SK-N-SH treated with all-trans-retinoic acid at 6 μM for 48 hours (cell line): ENCODE measurements at regions not wholly inside any gene's neighbourhood (a gene's known extent, or its start where the extent isn't known, plus 50 kb on each side); places are given as distances from the start of the nearest gene placed in this dataset.

Experiments
- ISL1 ChIP-seq: fragments of 250-450 bp; sonication (Bioruptor Pico); IDR thresholded peaks from 2 replicates; pipeline ENCODE4 v2.1.2; 2022; ENCODE audit warnings: mild to moderate bottlenecking, moderate library complexity
- OSR1 ChIP-seq: fragments of 250-450 bp; sonication (Bioruptor Pico); IDR thresholded peaks from 2 replicates; pipeline ENCODE4 v1.8.0; 2022; ENCODE audit warnings: moderate library complexity, mild to moderate bottlenecking, inconsistent platforms
- PPARA ChIP-seq: fragments of 250-450 bp; sonication (Bioruptor Pico); IDR thresholded peaks from 2 replicates; pipeline ENCODE4 v1.5.0; 2020; ENCODE audit warnings: mild to moderate bottlenecking, borderline replicate concordance
- RARB ChIP-seq: fragments of 250-450 bp; sonication (Bioruptor Pico); IDR thresholded peaks from 2 replicates; pipeline ENCODE4 v1.8.0; 2021; ENCODE audit warnings: mild to moderate bottlenecking, moderate library complexity
- TOX ChIP-seq: fragments of 250-450 bp; sonication (Bioruptor Pico); IDR thresholded peaks from 2 replicates; pipeline ENCODE4 v1.8.0; 2021; ENCODE audit warnings: mild to moderate bottlenecking, moderate library complexity, borderline replicate concordance
- ZFP3 ChIP-seq: fragments of 250-450 bp; sonication (Bioruptor Pico); IDR thresholded peaks from 2 replicates; pipeline ENCODE4 v1.5.0; 2020; ENCODE audit warnings: mild to moderate bottlenecking, moderate library complexity
- ZFP30 ChIP-seq: fragments of 450-650 bp; formaldehyde crosslinking; IDR thresholded peaks from 2 replicates; pipeline ENCODE4 v1.5.0; 2022; ENCODE audit warnings: mild to moderate bottlenecking, moderate library complexity
- ZNF565 ChIP-seq: fragments of 450-650 bp; formaldehyde crosslinking; conservative IDR thresholded peaks from 2 replicates; pipeline ENCODE4 v1.5.0; 2020; ENCODE audit warnings: low read depth, mild to moderate bottlenecking, moderate library complexity
- TF ChIP-seq, protein P1 (sequence below): fragments of 250-450 bp; sonication (Bioruptor Pico); IDR thresholded peaks from 2 replicates; pipeline ENCODE4 v1.5.1; 2020; ENCODE audit warnings: low read depth, mild to moderate bottlenecking, moderate library complexity
- TF ChIP-seq, protein P2 (sequence below): fragments of 250-450 bp; sonication (Bioruptor Pico); IDR thresholded peaks from 2 replicates; pipeline ENCODE4 v1.5.1; 2021; ENCODE audit warnings: mild to moderate bottlenecking, moderate library complexity
- TF ChIP-seq, protein P3 (sequence below): fragments of 250-450 bp; sonication (Bioruptor Pico); IDR thresholded peaks from 2 replicates; pipeline ENCODE4 v1.8.0; 2020; ENCODE audit warnings: mild to moderate bottlenecking, moderate library complexity, borderline replicate concordance

DNA sequence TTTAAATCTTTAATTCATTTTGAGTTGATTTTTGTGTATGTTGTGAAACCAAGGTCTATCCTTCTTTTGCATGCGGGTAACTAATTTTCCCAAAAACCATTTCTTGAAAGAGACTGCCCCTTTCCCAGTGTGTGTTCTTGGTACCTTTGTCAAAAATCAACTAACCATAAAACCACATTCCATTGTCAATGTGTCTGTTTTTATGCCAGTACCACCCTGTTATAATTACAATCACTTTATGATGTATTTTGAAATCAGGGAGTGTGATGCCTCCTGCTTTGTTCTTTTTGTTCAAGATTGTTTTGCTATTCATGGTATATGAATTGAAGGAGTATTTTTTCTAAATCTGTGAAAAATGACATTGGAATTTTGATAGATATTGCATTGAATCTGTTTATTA is 689.6 kb downstream of the TSN start:
- no peak for TF ChIP-seq PPARA
- no peak for TF ChIP-seq OSR1 (CRISPR knock-in tag)
- no peak for TF ChIP-seq ZFP30
- no peak for TF ChIP-seq RARB
- no peak for TF ChIP-seq ZNF565 (CRISPR knock-in tag)
- TF ChIP-seq, protein P1, sequence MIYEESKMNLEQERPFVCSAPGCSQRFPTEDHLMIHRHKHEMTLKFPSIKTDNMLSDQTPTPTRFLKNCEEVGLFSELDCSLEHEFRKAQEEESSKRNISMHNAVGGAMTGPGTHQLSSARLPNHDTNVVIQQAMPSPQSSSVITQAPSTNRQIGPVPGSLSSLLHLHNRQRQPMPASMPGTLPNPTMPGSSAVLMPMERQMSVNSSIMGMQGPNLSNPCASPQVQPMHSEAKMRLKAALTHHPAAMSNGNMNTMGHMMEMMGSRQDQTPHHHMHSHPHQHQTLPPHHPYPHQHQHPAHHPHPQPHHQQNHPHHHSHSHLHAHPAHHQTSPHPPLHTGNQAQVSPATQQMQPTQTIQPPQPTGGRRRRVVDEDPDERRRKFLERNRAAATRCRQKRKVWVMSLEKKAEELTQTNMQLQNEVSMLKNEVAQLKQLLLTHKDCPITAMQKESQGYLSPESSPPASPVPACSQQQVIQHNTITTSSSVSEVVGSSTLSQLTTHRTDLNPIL (CRISPR knock-in tag) = no peak
- TF ChIP-seq, protein P2, sequence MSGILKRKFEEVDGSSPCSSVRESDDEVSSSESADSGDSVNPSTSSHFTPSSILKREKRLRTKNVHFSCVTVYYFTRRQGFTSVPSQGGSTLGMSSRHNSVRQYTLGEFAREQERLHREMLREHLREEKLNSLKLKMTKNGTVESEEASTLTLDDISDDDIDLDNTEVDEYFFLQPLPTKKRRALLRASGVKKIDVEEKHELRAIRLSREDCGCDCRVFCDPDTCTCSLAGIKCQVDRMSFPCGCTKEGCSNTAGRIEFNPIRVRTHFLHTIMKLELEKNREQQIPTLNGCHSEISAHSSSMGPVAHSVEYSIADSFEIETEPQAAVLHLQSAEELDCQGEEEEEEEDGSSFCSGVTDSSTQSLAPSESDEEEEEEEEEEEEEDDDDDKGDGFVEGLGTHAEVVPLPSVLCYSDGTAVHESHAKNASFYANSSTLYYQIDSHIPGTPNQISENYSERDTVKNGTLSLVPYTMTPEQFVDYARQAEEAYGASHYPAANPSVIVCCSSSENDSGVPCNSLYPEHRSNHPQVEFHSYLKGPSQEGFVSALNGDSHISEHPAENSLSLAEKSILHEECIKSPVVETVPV (CRISPR knock-in tag) = no peak
- TF ChIP-seq, protein P3, sequence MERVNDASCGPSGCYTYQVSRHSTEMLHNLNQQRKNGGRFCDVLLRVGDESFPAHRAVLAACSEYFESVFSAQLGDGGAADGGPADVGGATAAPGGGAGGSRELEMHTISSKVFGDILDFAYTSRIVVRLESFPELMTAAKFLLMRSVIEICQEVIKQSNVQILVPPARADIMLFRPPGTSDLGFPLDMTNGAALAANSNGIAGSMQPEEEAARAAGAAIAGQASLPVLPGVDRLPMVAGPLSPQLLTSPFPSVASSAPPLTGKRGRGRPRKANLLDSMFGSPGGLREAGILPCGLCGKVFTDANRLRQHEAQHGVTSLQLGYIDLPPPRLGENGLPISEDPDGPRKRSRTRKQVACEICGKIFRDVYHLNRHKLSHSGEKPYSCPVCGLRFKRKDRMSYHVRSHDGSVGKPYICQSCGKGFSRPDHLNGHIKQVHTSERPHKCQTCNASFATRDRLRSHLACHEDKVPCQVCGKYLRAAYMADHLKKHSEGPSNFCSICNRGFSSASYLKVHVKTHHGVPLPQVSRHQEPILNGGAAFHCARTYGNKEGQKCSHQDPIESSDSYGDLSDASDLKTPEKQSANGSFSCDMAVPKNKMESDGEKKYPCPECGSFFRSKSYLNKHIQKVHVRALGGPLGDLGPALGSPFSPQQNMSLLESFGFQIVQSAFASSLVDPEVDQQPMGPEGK (CRISPR knock-in tag) = no peak
- no peak for TF ChIP-seq ISL1 (CRISPR knock-in tag)
- no peak for TF ChIP-seq ZFP3 (CRISPR knock-in tag)
- no peak for TF ChIP-seq TOX (CRISPR knock-in tag)
